H1 (cell line): ENCODE measurements at regions not wholly inside any gene's neighbourhood (a gene's known extent, or its start where the extent isn't known, plus 50 kb on each side); places are given as distances from the start of the nearest gene placed in this dataset.

Source experiments
- HDAC6 ChIP-seq: IDR thresholded peaks from one replicate; pipeline ENCODE4 v1.7.1; 2012; ENCODE audit warnings: low read depth, mild to moderate bottlenecking, inconsistent platforms, low read length, moderate library complexity

DNA sequence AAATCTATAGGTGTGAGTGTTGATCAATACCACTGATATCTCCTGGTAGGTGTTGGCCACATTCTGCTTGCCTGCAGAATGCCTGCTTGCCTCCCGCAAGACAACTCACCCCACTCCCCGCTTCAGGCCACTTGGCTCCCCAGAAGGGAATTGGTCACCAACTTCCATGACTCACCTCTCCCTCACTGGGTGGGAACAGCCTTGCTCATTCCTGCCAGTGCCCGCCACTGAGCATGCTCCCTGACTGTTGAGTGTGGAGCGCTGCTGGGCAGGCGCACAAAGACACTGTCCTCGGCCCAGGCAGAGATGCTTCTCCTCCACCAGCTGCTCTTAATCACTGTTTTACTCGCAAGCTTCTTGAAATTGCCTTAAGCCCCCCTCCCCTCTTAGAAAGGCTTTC lies 57.3 kb upstream of the PPP2R3A start (continued):
- no peak for TF ChIP-seq HDAC6
- TF ChIP-seq, all 59 proteins: peak for 2
